ENCODE measurements at regions not wholly inside any gene's neighbourhood (a gene's known extent, or its start where the extent isn't known, plus 50 kb on each side); places are given as distances from the start of the nearest gene placed in this dataset.

GRCh38 chr12:4089121-4089606 is 184.4 kb upstream of the CCND2 start:
- FAIRE-seq (no peak), DNase-seq (ENCODE audit: low spot score) (no peak), ATAC-seq (no peak)
- CTCF ChIA-PET (ENCODE audit: low intra/inter-chr PET ratio, low total read pairs): no interaction called here
- intact Hi-C loops (cut with micrococcal nuclease; ENCODE audit: unreplicated experiment) (no loop called here), in situ Hi-C loops (cut with HindIII; ENCODE audit: extremely low pct_ligation_motif_present, low pct_unique_long_range_greater_than_20kb) (no loop called here)
- 88% methylated on average over 3 of the region's 5 CpGs for WGBS (ENCODE audit: low lambda C conversion rate)
- H3K4me1 ChIP-seq (ENCODE audit: insufficient read depth, low read length): no peaks in the 10 kb centered on the region
- H3K27ac ChIP-seq (ENCODE audit: extremely low read length, insufficient read depth, low read length): no peak overlapping the region
- no peaks in the 10 kb centered on the region for H3K9me3 ChIP-seq (ENCODE audit: low read length)
- BruUV-seq (replicated peaks): no TSS peak
- no peak overlapping the region for H2AFZ ChIP-seq (ENCODE audit: low read length)
- H4K20me1 ChIP-seq (ENCODE audit: insufficient read depth, low read length): no peaks in the 10 kb centered on the region
- no peak overlapping the region for H3K4me3 ChIP-seq (replicated peaks in 1 of 3; ENCODE audit: insufficient read depth in 1 of 3, low read depth in 2 of 3, low read length in 3 of 3)
- POLR2A ChIA-PET: no interaction called here
- TF ChIP-seq PAF1 (CRISPR knock-in tag; IDR thresholded peaks at IDR 0.05): no peak
- H3K9ac ChIP-seq (ENCODE audit: insufficient read depth, low read depth, low read length): no peak overlapping the region
- no peak overlapping the region for H3K4me2 ChIP-seq (ENCODE audit: low read depth, low read length)
- H3K27me3 ChIP-seq (ENCODE audit: control insufficient read depth in 1 of 2, insufficient read depth in 2 of 2, low read length in 2 of 2): no peaks in the 10 kb centered on the region; a peak in 1 of 5 replicates
- H3K36me3 ChIP-seq (replicated peaks in 1 of 2; ENCODE audit: control insufficient read depth in 1 of 2, insufficient read depth in 2 of 2, low read length in 2 of 2): no peaks in the 10 kb centered on the region
- no peaks in the 10 kb centered on the region for H3K79me2 ChIP-seq (ENCODE audit: insufficient read depth, low read length)

GRCh38 chr12:4088451-4088850 is 185.1 kb upstream of the CCND2 start:
- H3K27me3 ChIP-seq (ENCODE audit: control insufficient read depth in 1 of 2, insufficient read depth in 2 of 2, low read length in 2 of 2): no peaks in the 10 kb centered on the region; a peak in 2 of 5 replicates
- BruUV-seq (replicated peaks): no TSS peak
- DNase-seq (ENCODE audit: low spot score): no peak
- WGBS (ENCODE audit: low lambda C conversion rate): 82% methylated on average over 9 of the region's 9 CpGs
- H3K9me3 ChIP-seq (ENCODE audit: low read length): no peaks in the 10 kb centered on the region
- H3K9ac ChIP-seq (ENCODE audit: insufficient read depth, low read depth, low read length): no peak overlapping the region
- no peaks in the 10 kb centered on the region for H3K4me1 ChIP-seq (ENCODE audit: insufficient read depth, low read length)
- H3K4me3 ChIP-seq (replicated peaks in 1 of 3; ENCODE audit: insufficient read depth in 1 of 3, low read depth in 2 of 3, low read length in 3 of 3): no peak overlapping the region
- H3K36me3 ChIP-seq (replicated peaks in 1 of 2; ENCODE audit: control insufficient read depth in 1 of 2, insufficient read depth in 2 of 2, low read length in 2 of 2): no peaks in the 10 kb centered on the region
- ATAC-seq: no peak
- in situ Hi-C loops (cut with HindIII; ENCODE audit: extremely low pct_ligation_motif_present, low pct_unique_long_range_greater_than_20kb): no loop called here
- ChIA-PET POLR2A (no interaction called here), CTCF (ENCODE audit: low intra/inter-chr PET ratio, low total read pairs) (no interaction called here)
- no peak overlapping the region for H3K4me2 ChIP-seq (ENCODE audit: low read depth, low read length)
- intact Hi-C loops (cut with micrococcal nuclease; ENCODE audit: unreplicated experiment): no loop called here
- H2AFZ ChIP-seq (ENCODE audit: low read length): no peak overlapping the region
- no peak overlapping the region for H3K27ac ChIP-seq (ENCODE audit: extremely low read length, insufficient read depth, low read length)
- FAIRE-seq: no peak
- TF ChIP-seq HIC2 (CRISPR knock-in tag; IDR thresholded peaks at IDR 0.05; ENCODE audit: low read depth) (no peak), SNAPC2 (CRISPR knock-in tag; IDR thresholded peaks at IDR 0.05) (no peak), KMT2B (CRISPR knock-in tag; IDR thresholded peaks at IDR 0.05) (no peak), IRF9 (CRISPR knock-in tag; IDR thresholded peaks at IDR 0.05; ENCODE audit: borderline replicate concordance) (no peak), ZSCAN5A (CRISPR knock-in tag; IDR thresholded peaks at IDR 0.05; ENCODE audit: borderline replicate concordance) (no peak), ZNF354B (CRISPR knock-in tag; IDR thresholded peaks at IDR 0.05) (no peak), ZNF713 (CRISPR knock-in tag; IDR thresholded peaks at IDR 0.05) (no peak), TGIF2 (CRISPR knock-in tag; IDR thresholded peaks at IDR 0.05) (no peak)
- H4K20me1 ChIP-seq (ENCODE audit: insufficient read depth, low read length): no peaks in the 10 kb centered on the region
- no peaks in the 10 kb centered on the region for H3K79me2 ChIP-seq (ENCODE audit: insufficient read depth, low read length)
